WTC11 (cell line): ENCODE measurements at regions not wholly inside any gene's neighbourhood (a gene's known extent, or its start where the extent isn't known, plus 50 kb on each side); places are given as distances from the start of the nearest gene placed in this dataset.

Source experiments
- ATAC-seq: fragments of 200-7000 bp; cut with Tn5 transposase; 2 replicates; pipeline ENCODE4 v1.10.0; 2021; ENCODE audit warnings: mild to moderate bottlenecking, moderate library complexity
- CTCF ChIA-PET: fragments of 300-600 bp; sonication (Branson Sonifier 250); formaldehyde crosslinking; loops from one replicate; lab custom pipeline; 2021; ENCODE audit warnings: antibody characterized with exemption; lab: Charles Lee
- POLR2A ChIA-PET: fragments of 350-600 bp; sonication (Branson Sonifier 250); formaldehyde crosslinking; loops from one replicate; lab custom pipeline; 2021; ENCODE audit warnings: antibody characterized with exemption; lab: Charles Lee
- DNase-seq: peaks from one replicate; pipeline ENCODE4 v3.0.0; 2021; ENCODE audit warnings: low spot score
- H3K27ac Mint-ChIP-seq: 2 replicates; pipeline ENCODE4 v1.8.0; 2021; ENCODE audit warnings: mixed read lengths
- H3K27me3 Mint-ChIP-seq: 2 replicates; pipeline ENCODE4 v1.8.0; 2021; ENCODE audit warnings: low read depth, mild to moderate bottlenecking, moderate library complexity, mixed read lengths
- H3K36me3 Mint-ChIP-seq: 2 replicates; pipeline ENCODE4 v1.8.0; 2021; ENCODE audit warnings: mixed read lengths
- H3K4me1 Mint-ChIP-seq: 2 replicates; pipeline ENCODE4 v1.8.0; 2022; ENCODE audit warnings: mixed read lengths
- H3K4me3 Mint-ChIP-seq: 2 replicates; pipeline ENCODE4 v1.8.0; 2021; ENCODE audit warnings: mild to moderate bottlenecking, moderate library complexity, mixed read lengths
- H3K9me3 Mint-ChIP-seq: 2 replicates; pipeline ENCODE4 v1.8.0; 2021; ENCODE audit warnings: mixed read lengths
- AR ChIP-seq: fragments of 250-450 bp; sonication (Bioruptor Pico); IDR thresholded peaks from 2 replicates; pipeline ENCODE4 v1.9.0; 2021; ENCODE audit warnings: mild to moderate bottlenecking
- ATF2 ChIP-seq: sonication (generic); formaldehyde crosslinking; IDR thresholded peaks from 2 replicates; pipeline ENCODE4 v1.8.1; 2022; ENCODE audit warnings: low read depth, missing genetic modification reagents, borderline replicate concordance
- CREB1 ChIP-seq: sonication (generic); formaldehyde crosslinking; IDR thresholded peaks from 2 replicates; pipeline ENCODE4 v1.8.0; 2023; ENCODE audit warnings: mild to moderate bottlenecking, missing genetic modification reagents
- CREM ChIP-seq: sonication (generic); formaldehyde crosslinking; IDR thresholded peaks from 2 replicates; pipeline ENCODE4 v1.8.1; 2022; ENCODE audit warnings: mild to moderate bottlenecking, missing genetic modification reagents, moderate library complexity
- E2F5 ChIP-seq: sonication (generic); formaldehyde crosslinking; IDR thresholded peaks from 2 replicates; pipeline ENCODE4 v1.8.1; 2022; ENCODE audit warnings: mild to moderate bottlenecking, moderate library complexity, missing genetic modification reagents
- ELF4 ChIP-seq: sonication (generic); formaldehyde crosslinking; IDR thresholded peaks from 2 replicates; pipeline ENCODE4 v1.8.1; 2022; ENCODE audit warnings: low read depth, mild to moderate bottlenecking, moderate library complexity, missing genetic modification reagents
- ETV6 ChIP-seq: sonication (generic); formaldehyde crosslinking; IDR thresholded peaks from 2 replicates; pipeline ENCODE4 v1.8.1; 2022; ENCODE audit warnings: mild to moderate bottlenecking, missing genetic modification reagents
- FOXP1 ChIP-seq: sonication (generic); formaldehyde crosslinking; IDR thresholded peaks from 2 replicates; pipeline ENCODE4 v1.8.0; 2022; ENCODE audit warnings: missing genetic modification reagents, mild to moderate bottlenecking, moderate library complexity, borderline replicate concordance
- GTF2I ChIP-seq: fragments of 250-450 bp; sonication (Bioruptor Pico); conservative IDR thresholded peaks from 2 replicates; pipeline ENCODE4 v1.4.0; 2021; ENCODE audit warnings: mild to moderate bottlenecking
- NFE2L1 ChIP-seq: sonication (generic); formaldehyde crosslinking; IDR thresholded peaks from 2 replicates; pipeline ENCODE4 v1.8.1; 2023; ENCODE audit warnings: missing genetic modification reagents
- ZBTB21 ChIP-seq: sonication (generic); formaldehyde crosslinking; IDR thresholded peaks from 2 replicates; pipeline ENCODE4 v1.8.1; 2023; ENCODE audit warnings: mild to moderate bottlenecking, missing genetic modification reagents, borderline replicate concordance
- ZNF219 ChIP-seq: sonication (generic); formaldehyde crosslinking; IDR thresholded peaks from 2 replicates; pipeline ENCODE4 v1.8.0; 2023; ENCODE audit warnings: missing genetic modification reagents, mild to moderate bottlenecking, borderline replicate concordance
- ZNF263 ChIP-seq: sonication (generic); formaldehyde crosslinking; IDR thresholded peaks from 2 replicates; pipeline ENCODE4 v1.8.1; 2022; ENCODE audit warnings: low read depth, mild to moderate bottlenecking, moderate library complexity, missing genetic modification reagents
- ZNF423 ChIP-seq: fragments of 250-450 bp; sonication (Bioruptor Pico); IDR thresholded peaks from 2 replicates; pipeline ENCODE4 v2.1.2; 2022; ENCODE audit warnings: mild to moderate bottlenecking, moderate library complexity
- TF ChIP-seq, protein P1 (sequence below): fragments of 250-450 bp; sonication (Bioruptor Pico); IDR thresholded peaks from 2 replicates; pipeline ENCODE4 v1.9.0; 2021; ENCODE audit warnings: mild to moderate bottlenecking, borderline replicate concordance
- TF ChIP-seq, protein P2 (sequence below): fragments of 250-450 bp; sonication (Bioruptor Pico); IDR thresholded peaks from 2 replicates; pipeline ENCODE4 v1.9.0; 2021; ENCODE audit warnings: mild to moderate bottlenecking
- TF ChIP-seq, protein P3 (sequence below): sonication (generic); formaldehyde crosslinking; IDR thresholded peaks from 2 replicates; pipeline ENCODE4 v1.8.1; 2023; ENCODE audit warnings: mild to moderate bottlenecking, missing genetic modification reagents, borderline replicate concordance

DNA sequence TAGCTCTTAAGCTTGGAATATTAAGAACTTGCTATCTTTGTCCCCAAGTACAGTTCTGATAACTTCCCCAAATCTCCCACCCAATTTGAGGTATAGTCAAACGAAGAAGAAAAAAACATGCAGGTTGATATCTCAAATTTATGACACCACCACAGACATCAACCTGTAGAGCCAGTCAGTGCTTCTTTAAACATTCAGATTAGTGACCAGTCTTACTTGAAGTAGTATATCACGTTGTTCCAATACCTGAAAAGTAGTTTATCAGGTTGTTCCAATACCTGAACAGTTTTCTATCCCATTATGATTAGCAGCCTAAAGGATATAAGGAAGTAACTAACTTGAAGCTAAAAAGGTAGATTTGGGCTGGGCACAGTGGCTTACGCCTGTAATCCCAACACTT lies 85.3 kb downstream of the ALDH8A1 start (continued):
- TF ChIP-seq, protein P1, sequence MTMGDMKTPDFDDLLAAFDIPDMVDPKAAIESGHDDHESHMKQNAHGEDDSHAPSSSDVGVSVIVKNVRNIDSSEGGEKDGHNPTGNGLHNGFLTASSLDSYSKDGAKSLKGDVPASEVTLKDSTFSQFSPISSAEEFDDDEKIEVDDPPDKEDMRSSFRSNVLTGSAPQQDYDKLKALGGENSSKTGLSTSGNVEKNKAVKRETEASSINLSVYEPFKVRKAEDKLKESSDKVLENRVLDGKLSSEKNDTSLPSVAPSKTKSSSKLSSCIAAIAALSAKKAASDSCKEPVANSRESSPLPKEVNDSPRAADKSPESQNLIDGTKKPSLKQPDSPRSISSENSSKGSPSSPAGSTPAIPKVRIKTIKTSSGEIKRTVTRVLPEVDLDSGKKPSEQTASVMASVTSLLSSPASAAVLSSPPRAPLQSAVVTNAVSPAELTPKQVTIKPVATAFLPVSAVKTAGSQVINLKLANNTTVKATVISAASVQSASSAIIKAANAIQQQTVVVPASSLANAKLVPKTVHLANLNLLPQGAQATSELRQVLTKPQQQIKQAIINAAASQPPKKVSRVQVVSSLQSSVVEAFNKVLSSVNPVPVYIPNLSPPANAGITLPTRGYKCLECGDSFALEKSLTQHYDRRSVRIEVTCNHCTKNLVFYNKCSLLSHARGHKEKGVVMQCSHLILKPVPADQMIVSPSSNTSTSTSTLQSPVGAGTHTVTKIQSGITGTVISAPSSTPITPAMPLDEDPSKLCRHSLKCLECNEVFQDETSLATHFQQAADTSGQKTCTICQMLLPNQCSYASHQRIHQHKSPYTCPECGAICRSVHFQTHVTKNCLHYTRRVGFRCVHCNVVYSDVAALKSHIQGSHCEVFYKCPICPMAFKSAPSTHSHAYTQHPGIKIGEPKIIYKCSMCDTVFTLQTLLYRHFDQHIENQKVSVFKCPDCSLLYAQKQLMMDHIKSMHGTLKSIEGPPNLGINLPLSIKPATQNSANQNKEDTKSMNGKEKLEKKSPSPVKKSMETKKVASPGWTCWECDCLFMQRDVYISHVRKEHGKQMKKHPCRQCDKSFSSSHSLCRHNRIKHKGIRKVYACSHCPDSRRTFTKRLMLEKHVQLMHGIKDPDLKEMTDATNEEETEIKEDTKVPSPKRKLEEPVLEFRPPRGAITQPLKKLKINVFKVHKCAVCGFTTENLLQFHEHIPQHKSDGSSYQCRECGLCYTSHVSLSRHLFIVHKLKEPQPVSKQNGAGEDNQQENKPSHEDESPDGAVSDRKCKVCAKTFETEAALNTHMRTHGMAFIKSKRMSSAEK, result no peak
- no peak for TF ChIP-seq ETV6 (CRISPR knock-in tag)
- TF ChIP-seq AR (CRISPR knock-in tag), result no peak
- no peak for TF ChIP-seq ZNF263
- TF ChIP-seq CREB1 (CRISPR knock-in tag), result no peak
- no peak for TF ChIP-seq ZBTB21 (CRISPR knock-in tag)
- TF ChIP-seq ZNF219 (CRISPR knock-in tag), result no peak

DNA sequence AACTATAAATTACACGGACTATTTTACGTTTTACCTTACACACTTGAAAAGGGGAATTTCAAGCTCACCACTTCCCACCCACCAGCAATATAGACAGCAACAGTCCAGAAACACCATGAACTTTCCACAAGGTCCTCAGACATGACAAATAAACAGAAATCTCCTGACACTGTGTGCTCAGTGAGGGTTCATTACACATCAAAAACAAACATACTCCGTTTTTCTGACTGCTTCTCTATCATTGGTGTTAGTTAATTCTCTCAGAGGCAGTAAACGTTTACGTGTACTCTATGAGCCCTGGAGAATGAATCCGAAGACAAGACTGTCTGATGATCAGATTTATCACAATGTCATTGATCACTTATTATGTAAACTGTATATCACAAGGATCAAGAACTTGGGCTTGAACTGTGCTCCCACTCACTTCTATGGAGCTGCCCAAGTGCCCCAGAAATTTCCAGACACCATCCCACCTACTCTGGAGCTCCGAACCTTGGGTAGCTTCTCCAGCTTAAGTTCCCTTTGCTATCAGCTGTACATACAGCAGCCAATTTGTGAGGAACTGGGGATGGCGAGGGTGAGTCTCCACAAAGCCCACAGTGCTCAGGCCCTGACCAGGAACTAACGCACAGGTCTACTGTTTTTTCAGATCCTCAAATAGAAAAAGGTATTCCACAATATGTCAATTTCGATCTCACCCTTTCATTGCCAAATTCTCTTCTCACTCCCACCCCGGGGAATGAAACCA lies 86.0 kb downstream of the ALDH8A1 start:
- ATAC-seq, result no peak
- ChIA-PET CTCF (interaction anchor here (3.7 kb wide), 1 partner anchor 19 kb away, joined by 9 read pairs; no protein-coding TSS in a partner anchor), POLR2A (no interaction called here)
- Mint-ChIP-seq H3K27ac (no peak overlapping the region), H3K4me1 (no peaks in the 10 kb centered on the region), H3K27me3 (no peaks in the 10 kb centered on the region), H3K9me3 (no peaks in the 10 kb centered on the region), H3K36me3 (no peaks in the 10 kb centered on the region), H3K4me3 (no peak overlapping the region)
- no peak for DNase-seq
- TF ChIP-seq ZNF423 (CRISPR knock-in tag), result no peak
- TF ChIP-seq NFE2L1 (CRISPR knock-in tag), result no peak
- TF ChIP-seq CREM, result no peak
- TF ChIP-seq ELF4, result no peak
- TF ChIP-seq, protein P2, sequence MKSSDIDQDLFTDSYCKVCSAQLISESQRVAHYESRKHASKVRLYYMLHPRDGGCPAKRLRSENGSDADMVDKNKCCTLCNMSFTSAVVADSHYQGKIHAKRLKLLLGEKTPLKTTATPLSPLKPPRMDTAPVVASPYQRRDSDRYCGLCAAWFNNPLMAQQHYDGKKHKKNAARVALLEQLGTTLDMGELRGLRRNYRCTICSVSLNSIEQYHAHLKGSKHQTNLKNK (CRISPR knock-in tag), result no peak
- no peak for TF ChIP-seq ETV6 (CRISPR knock-in tag)
- TF ChIP-seq, protein P1, result no peak
- TF ChIP-seq ATF2 (CRISPR knock-in tag), result no peak
- TF ChIP-seq GTF2I (CRISPR knock-in tag), result no peak
- TF ChIP-seq, protein P3, sequence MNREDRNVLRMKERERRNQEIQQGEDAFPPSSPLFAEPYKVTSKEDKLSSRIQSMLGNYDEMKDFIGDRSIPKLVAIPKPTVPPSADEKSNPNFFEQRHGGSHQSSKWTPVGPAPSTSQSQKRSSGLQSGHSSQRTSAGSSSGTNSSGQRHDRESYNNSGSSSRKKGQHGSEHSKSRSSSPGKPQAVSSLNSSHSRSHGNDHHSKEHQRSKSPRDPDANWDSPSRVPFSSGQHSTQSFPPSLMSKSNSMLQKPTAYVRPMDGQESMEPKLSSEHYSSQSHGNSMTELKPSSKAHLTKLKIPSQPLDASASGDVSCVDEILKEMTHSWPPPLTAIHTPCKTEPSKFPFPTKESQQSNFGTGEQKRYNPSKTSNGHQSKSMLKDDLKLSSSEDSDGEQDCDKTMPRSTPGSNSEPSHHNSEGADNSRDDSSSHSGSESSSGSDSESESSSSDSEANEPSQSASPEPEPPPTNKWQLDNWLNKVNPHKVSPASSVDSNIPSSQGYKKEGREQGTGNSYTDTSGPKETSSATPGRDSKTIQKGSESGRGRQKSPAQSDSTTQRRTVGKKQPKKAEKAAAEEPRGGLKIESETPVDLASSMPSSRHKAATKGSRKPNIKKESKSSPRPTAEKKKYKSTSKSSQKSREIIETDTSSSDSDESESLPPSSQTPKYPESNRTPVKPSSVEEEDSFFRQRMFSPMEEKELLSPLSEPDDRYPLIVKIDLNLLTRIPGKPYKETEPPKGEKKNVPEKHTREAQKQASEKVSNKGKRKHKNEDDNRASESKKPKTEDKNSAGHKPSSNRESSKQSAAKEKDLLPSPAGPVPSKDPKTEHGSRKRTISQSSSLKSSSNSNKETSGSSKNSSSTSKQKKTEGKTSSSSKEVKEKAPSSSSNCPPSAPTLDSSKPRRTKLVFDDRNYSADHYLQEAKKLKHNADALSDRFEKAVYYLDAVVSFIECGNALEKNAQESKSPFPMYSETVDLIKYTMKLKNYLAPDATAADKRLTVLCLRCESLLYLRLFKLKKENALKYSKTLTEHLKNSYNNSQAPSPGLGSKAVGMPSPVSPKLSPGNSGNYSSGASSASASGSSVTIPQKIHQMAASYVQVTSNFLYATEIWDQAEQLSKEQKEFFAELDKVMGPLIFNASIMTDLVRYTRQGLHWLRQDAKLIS (CRISPR knock-in tag), result no peak
- no peak for TF ChIP-seq FOXP1 (CRISPR knock-in tag)
- no peak for TF ChIP-seq E2F5 (CRISPR knock-in tag)
